GM18868 (cell line): ENCODE measurements at regions not wholly inside any gene's neighbourhood (a gene's known extent, or its start where the extent isn't known, plus 50 kb on each side); places are given as distances from the start of the nearest gene placed in this dataset.
"Not testable (repeated sequence)": the region's sequence is repeated elsewhere in the genome, so short reads cannot be mapped to it uniquely, and the experiment has no call there.

Experiments
- ATAC-seq: cut with Tn5 transposase; IDR thresholded peaks from one replicate; pipeline ENCODE4 v1.9.1; 2021; ENCODE audit warnings: mild to moderate bottlenecking, moderate library complexity; ENCODE audit not compliant: unreplicated experiment

- ATAC-seq, result no peak
Observed at GRCh38 chr6:137707038-137707589, 159.9 kb upstream of the TNFAIP3 start.

DNA sequence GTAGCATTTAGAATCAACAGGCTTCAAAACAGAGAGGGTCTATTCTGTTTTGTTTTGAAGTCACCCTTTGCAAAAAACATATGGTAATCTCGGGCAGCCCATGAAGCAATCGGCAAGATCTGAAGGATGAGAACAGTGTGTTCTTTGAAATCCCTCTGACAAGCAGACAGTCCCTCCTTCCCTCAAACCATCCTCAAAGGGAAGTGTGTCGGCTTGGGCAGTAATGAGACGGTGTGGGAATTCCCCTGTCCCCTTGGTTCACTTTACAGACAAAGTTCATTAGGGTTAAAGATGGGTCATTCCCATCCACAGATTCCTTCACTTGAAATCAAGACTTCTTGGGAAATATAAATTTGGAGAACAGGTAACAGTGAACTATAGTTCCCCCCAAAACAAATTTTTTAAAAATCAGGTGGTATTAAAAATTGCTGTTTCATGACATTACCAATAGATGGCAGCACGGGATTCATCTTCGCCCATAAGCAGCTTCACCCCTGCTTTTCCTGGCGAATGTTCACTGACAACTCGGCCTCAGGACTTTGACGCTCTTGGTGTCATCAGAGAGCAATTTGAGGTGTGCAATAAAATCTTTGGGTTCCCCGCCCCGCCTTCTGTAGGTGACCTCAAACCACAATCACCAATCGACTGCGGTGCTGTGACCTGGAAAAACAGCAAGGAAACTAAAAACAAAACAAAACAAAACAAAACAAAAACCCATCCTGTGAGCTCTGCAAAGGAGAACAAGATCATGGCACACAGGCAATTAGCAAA is 159.3 kb upstream of the TNFAIP3 start:
- ATAC-seq, result peak; percentile 59

GRCh38 chr6:137708481-137708880 is 158.6 kb upstream of the TNFAIP3 start:
- no peak for ATAC-seq

DNA sequence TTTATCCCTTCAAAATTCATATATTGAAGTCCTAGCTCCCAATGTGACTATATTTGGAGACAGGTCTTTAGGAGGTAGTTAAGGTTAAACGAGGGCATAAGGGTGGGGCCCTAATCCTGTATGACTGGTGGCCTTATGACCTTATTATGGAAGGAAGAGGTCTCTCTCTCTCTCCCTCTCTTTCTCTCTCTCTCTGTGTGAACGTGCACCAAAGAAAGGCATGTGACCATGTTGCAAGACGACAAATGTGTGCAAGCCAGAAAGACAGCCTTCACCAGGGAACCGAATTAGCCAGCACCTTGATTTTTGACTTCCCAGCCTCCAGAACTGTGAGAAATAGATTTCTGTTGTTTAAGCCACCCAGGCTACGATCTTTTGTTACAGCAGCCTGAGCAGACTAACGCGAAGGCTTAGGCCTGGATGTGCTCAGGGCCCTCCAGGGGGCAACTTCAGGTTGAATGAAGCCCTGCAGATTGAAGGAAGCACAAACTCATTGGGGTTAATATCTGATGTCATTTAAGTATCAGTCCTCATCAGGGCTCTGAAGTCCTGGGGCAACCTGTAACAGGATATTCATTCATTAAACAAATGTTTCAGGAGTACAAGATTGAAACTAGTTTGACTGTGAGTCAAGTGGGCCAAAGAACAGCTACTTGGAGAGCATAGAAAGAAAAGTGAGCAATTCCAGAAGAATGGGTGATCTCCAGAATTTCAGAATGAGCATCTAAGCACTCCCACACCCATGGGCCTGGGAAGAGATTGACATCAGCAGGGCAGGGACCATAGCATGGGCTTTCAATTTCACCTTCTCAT is 157.4 kb upstream of the TNFAIP3 start:
- no peak for ATAC-seq

GRCh38 chr6:137711972-137712371 is 155.1 kb upstream of the TNFAIP3 start:
- no peak for ATAC-seq

DNA sequence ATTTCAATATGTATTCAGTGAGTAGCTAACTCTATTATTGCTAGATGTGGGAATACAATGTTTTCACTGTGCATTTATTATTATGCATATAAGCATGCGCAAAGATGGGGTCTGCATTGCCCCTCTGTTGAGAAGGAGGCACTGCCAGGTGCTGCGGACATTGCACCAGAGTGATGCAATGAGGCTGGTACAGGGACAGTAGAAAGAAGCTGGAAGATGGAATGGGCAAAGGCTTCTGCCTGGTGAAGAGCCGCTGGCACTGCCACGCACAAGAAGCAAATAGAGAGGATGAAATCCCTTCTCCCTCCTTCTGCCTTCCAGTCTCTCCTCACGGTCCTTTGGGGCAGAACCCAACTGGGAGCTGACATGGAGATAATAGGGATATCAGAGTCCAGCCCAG is 154.5 kb upstream of the TNFAIP3 start:
- ATAC-seq, result no peak

DNA sequence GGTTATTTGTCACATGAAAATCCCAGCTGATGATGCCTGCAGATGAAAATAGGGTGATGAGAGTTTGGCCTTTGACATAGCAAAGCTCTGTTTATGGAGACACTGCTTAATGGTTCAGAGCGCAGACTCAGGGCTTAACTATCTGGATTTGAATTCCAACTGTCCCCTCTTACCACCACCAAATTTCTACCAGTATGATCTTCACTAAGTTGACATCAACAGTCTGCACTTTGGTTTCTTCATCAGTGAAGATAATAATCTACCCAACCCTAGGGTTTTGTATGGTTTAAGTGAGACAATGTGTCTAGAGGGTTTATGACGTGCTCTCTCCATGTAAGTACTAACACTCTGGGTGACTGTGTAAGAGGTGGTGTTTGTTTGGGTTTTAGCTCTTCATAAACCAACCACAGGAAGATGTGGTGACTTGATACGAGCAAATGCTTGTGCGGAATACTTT is 151.4 kb upstream of the TNFAIP3 start:
- ATAC-seq, result no peak

- ATAC-seq, result peak; percentile 63
Observed at GRCh38 chr6:137717074-137718073, 149.7 kb upstream of the TNFAIP3 start.

DNA sequence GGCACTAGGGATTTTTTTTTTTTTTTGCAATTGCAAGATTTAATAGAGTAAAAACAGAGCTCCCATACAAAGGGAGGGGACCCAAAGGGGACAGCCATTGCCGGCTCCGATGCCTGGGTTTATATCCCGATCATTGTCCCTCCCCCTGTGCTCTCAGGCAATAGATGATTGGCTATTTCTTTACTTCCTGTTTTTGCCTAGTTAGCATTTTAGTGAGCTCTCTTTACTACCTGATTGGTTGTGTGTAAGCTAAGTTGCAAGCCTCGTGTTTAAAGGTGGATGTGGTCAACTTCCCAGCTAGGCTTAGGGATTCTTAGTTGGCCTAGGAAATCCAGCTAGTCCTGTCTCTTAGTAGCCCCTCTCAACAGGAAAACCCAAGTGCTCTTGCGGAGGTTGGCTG is 148.2 kb upstream of the TNFAIP3 start:
- not testable (repeated sequence) for ATAC-seq

DNA sequence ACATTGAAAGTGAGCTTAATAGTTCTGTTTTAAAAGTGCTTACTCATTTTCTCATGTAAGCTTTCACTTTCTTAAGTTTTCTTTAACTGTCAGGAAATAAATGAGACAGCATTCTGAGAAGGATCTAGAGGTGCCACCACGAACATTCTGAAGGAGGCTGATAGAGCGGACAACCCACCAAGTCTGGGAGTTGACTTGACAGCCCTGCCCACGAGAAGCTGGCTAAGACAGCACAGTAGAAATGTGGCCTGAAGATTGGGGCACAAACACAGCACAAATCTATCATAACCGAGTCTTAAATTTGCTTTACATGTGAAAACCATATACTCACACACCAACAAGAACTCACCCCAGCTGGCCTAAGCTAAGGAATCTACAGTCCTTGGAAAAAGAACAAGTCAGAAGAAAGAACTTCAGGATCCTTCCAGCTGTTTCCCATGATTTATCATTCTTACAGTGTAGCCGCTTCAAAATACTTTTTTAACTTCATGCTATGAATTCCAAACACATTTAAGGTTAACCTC is 144.2 kb upstream of the TNFAIP3 start:
- ATAC-seq, result peak; percentile 67

DNA sequence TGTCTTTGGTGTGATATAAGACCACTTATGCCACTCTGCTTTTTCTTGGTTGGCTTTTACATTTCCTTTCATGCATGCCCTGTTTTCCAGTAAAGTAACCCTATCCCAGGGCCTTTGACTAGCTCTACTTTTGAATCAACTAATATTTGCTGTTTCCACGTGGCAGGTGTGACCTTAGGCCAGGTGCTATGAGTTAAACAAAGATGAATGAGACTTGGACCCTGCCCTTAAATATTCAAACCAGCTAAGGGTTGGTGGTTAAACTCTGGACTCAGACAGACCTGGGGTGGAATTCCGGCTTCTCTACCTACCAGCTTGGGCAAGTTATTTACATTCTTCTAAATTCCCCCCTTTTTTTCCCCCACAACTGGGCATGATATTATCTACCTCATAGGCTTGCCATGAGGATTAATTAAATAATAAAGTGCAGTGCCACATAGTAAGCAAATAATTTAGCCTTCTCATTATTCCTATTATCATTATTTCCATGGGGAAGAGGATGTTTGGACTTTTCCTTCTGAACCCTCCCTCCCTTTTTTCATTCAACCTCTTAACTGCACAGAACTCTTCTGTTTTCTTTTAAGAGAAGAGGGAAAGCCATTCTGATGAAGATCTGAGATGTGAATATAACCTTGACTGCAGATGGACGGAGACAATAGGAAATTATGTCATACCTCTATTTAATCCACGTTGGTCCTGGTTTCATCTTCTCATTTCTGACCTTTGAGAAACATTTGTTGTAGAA is 143.6 kb upstream of the TNFAIP3 start:
- no peak for ATAC-seq

- ATAC-seq, result no peak
Observed at GRCh38 chr6:137724018-137724403, 143.0 kb upstream of the TNFAIP3 start.

- ATAC-seq, result no peak
Observed at GRCh38 chr6:137724495-137725211, 142.4 kb upstream of the TNFAIP3 start.

DNA sequence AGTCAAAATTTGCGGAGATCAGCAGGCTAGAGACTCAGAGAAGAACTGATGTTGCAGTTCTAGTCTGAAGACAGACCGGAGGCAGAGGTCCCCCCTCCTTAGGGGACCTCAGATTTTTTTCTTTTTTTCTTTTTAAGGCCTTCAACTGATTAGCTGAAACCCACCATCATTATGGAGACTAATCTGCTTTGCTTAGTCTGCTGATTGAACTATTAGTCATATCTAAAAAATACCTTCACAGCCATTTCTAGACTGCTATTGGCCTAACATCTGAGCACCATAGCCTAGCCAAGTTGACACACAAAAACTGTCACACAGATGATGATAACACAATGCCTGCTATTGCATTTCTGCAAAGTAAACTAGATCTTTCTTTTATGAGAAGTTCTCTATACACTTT is 141.1 kb upstream of the TNFAIP3 start:
- ATAC-seq, result no peak

GRCh38 chr6:137726582-137726981 is 140.5 kb upstream of the TNFAIP3 start:
- no peak for ATAC-seq

GRCh38 chr6:137727216-137727765 is 139.8 kb upstream of the TNFAIP3 start:
- no peak for ATAC-seq

DNA sequence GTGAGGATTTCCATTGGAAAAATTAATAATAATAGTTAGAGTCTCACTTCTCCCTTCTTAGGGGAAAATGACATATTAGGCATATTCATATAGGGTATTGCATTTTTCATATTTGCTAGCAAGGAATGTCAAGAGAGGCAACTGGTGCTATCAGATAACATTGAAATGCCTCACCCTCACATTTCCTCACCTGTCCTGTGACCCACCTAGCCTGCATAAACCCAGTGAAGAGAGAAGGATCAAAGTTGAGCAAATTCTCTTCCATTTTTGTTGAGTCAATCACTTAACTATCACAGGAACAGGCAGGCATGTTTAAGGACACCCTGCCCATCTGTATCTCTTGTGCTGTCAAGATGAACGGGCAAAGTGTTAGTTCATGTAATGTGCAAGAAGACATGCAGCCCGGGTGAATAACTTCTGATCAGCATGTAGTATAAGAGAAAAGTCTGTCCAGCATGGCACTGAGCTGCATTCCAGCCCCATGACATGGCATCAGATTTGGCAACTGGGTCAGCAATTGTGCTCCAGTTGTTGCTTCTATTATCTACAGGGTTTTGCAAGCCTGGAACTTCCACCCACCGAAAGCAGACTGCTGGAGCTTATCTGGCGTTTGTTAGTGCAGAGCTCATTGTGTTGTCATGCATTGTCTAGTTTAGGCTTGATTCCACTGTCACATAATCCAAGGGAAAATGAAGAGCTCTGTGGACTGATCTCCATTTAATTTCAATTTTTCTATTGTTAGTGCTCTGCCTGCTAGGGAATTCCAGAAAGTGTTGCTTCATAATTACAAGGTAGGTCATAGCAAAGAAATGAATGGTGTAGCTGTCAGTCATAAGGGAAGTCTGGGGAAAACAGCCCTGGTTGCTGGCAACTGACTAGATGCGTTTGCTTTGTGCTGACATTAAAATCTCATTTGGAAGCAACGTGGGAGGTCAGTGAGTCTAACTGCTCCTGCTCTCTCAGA is 138.4 kb upstream of the TNFAIP3 start:
- no peak for ATAC-seq
